ENCODE measurements at regions not wholly inside any gene's neighbourhood (a gene's known extent, or its start where the extent isn't known, plus 50 kb on each side); places are given as distances from the start of the nearest gene placed in this dataset.

- no peak for DNase-seq (ENCODE audit: low spot score)
- H3K4me3 Mint-ChIP-seq = no peak overlapping the region
- peaks cover 7% of the 10 kb centered on the region for H3K27me3 Mint-ChIP-seq (ENCODE audit: insufficient read depth)
- intact Hi-C loops (cut with micrococcal nuclease) = no loop called here
- H3K9me3 Mint-ChIP-seq = no peaks in the 10 kb centered on the region
- H3K27ac Mint-ChIP-seq = no peak overlapping the region
- H3K4me1 Mint-ChIP-seq (ENCODE audit: low read depth) = no peaks in the 10 kb centered on the region
- no peaks in the 10 kb centered on the region for H3K36me3 Mint-ChIP-seq (ENCODE audit: low read depth)
These were observed 52.8 kb upstream of the SLC6A11 start for GRCh38 chr3:10763248-10763620.

GRCh38 chr3:10763817-10764258, 52.2 kb upstream of the SLC6A11 start:
- Mint-ChIP-seq H3K4me1 (ENCODE audit: low read depth) (no peaks in the 10 kb centered on the region), H3K27me3 (ENCODE audit: insufficient read depth) (peaks cover 7% of the 10 kb centered on the region), H3K9me3 (no peaks in the 10 kb centered on the region), H3K36me3 (ENCODE audit: low read depth) (no peaks in the 10 kb centered on the region), H3K4me3 (no peak overlapping the region), H3K27ac (no peak overlapping the region)
- DNase-seq (ENCODE audit: low spot score) = no peak
- intact Hi-C loops (cut with micrococcal nuclease) = no loop called here

GRCh38 chr3:10764259-10765051, 51.6 kb upstream of the SLC6A11 start:
- Mint-ChIP-seq H3K27ac (no peak overlapping the region), H3K4me1 (ENCODE audit: low read depth) (no peaks in the 10 kb centered on the region), H3K9me3 (no peaks in the 10 kb centered on the region), H3K4me3 (no peak overlapping the region), H3K27me3 (ENCODE audit: insufficient read depth) (peaks cover 6% of the 10 kb centered on the region), H3K36me3 (ENCODE audit: low read depth) (no peaks in the 10 kb centered on the region)
- DNase-seq (ENCODE audit: low spot score) = no peak
- intact Hi-C loops (cut with micrococcal nuclease) = no loop called here

- H3K4me1 Mint-ChIP-seq (ENCODE audit: low read depth) = no peaks in the 10 kb centered on the region
- no peaks in the 10 kb centered on the region for H3K9me3 Mint-ChIP-seq
These were observed 49.9 kb upstream of the SLC6A11 start for GRCh38 chr3:10766049-10766705.

More at GRCh38 chr3:10766049-10766705, 49.9 kb upstream of the SLC6A11 start:
- no peaks in the 10 kb centered on the region for H3K27me3 Mint-ChIP-seq (ENCODE audit: insufficient read depth)
- no peak overlapping the region for H3K4me3 Mint-ChIP-seq
- H3K27ac Mint-ChIP-seq = no peak overlapping the region
- DNase-seq (ENCODE audit: low spot score) = no peak
- H3K36me3 Mint-ChIP-seq (ENCODE audit: low read depth) = no peaks in the 10 kb centered on the region
- intact Hi-C loops (cut with micrococcal nuclease) = no loop called here
